Uterus (tissue), 3 donors: ENCODE measurements at regions not wholly inside any gene's neighbourhood (a gene's known extent, or its start where the extent isn't known, plus 50 kb on each side); places are given as distances from the start of the nearest gene placed in this dataset.
"Not testable (repeated sequence)": the region's sequence is repeated elsewhere in the genome, so short reads cannot be mapped to it uniquely, and the experiment has no call there.

Experiments
- DNase-seq, 2 donors: peaks; one replicate each; pipeline ENCODE4 v3.0.0-alpha.2; 2019 to 2020
- H3K27ac ChIP-seq, 2 donors: fragments of 200-600 bp; sonication (generic); 1 replicate in 1 of 2; 2 replicates in 1 of 2; pipeline ENCODE4 v1.5.1; 2016 to 2018
- H3K27me3 ChIP-seq, 2 donors: fragments of 200-600 bp; sonication (generic); one replicate each; pipeline ENCODE4 v1.5.1; 2018 to 2019; ENCODE audit warnings: control low read depth in 1 of 2
- H3K36me3 ChIP-seq, 2 donors: fragments of 200-600 bp; sonication (generic); one replicate each; pipeline ENCODE4 v1.5.1; 2019; ENCODE audit warnings: control low read depth in 1 of 2
- H3K4me1 ChIP-seq, 2 donors: fragments of 200-600 bp; sonication (generic); one replicate each; pipeline ENCODE4 v1.5.1; 2018 to 2019; ENCODE audit warnings: control low read depth in 1 of 2
- H3K4me3 ChIP-seq, 2 donors: fragments of 200-600 bp; sonication (generic); 1 replicate in 1 of 2; 2 replicates in 1 of 2; pipeline ENCODE4 v1.5.1; 2018 to 2019; ENCODE audit warnings: mild to moderate bottlenecking in 1 of 2
- H3K9me3 ChIP-seq, 2 donors: fragments of 200-600 bp; sonication (generic); one replicate each; pipeline ENCODE4 v1.5.1; 2019; ENCODE audit warnings: control low read depth in 1 of 2
- CTCF ChIP-seq, 4 experiments: fragments of 200-600 bp in 2 of 4; fragments of 450-650 bp in 2 of 4; sonication (generic) in 2 of 4; IDR thresholded peaks; one replicate each; pipeline ENCODE4 v1.5.1; 2016 to 2019; ENCODE audit warnings: antibody characterized with exemption in 4 of 4, mild to moderate bottlenecking in 2 of 4, moderate library complexity in 1 of 4
- POLR2A ChIP-seq, 2 donors: fragments of 450-650 bp; IDR thresholded peaks; one replicate each; pipeline ENCODE4 v1.6.1; 2016; ENCODE audit warnings: antibody characterized with exemption in 2 of 2, mild to moderate bottlenecking in 1 of 2, moderate library complexity in 1 of 2
- intact Hi-C: fragments of 100-400 bp; cut with DNase I; formaldehyde crosslinking; loops from one replicate; pipeline ENCODE4 v1.15.1; 2023; ENCODE audit warnings: low total_unique reads
- donor health status: DM: yes; HTN: yes; CAD: no.

GRCh38 chr7:80302636-80303035 is 168.0 kb downstream of the GNAI1 start:
- Histone ChIP-seq H3K4me3 (no peak overlapping the region), H3K27ac (no peak overlapping the region), H3K27me3 (no peaks in the 10 kb centered on the region), H3K4me1 (no peaks in the 10 kb centered on the region), H3K36me3 (no peaks in the 10 kb centered on the region), H3K9me3 (no peaks in the 10 kb centered on the region)
- DNase-seq, result no peak
- TF ChIP-seq POLR2A (IDR thresholded peaks at IDR 0.05) (no peak), CTCF (IDR thresholded peaks at IDR 0.05) (no peak)
- intact Hi-C loops, result no loop called here

GRCh38 chr7:80302078-80302477 is 167.4 kb downstream of the GNAI1 start:
- Histone ChIP-seq H3K27ac (no peak overlapping the region), H3K4me3 (no peak overlapping the region), H3K27me3 (no peaks in the 10 kb centered on the region), H3K9me3 (no peaks in the 10 kb centered on the region), H3K4me1 (no peaks in the 10 kb centered on the region), H3K36me3 (no peaks in the 10 kb centered on the region)
- no peak for DNase-seq
- no peak for TF ChIP-seq POLR2A (IDR thresholded peaks at IDR 0.05)
- no peak for TF ChIP-seq CTCF (IDR thresholded peaks at IDR 0.05)
- intact Hi-C loops, result no loop called here

GRCh38 chr7:80298201-80298600 is 163.6 kb downstream of the GNAI1 start:
- peaks cover 0 to 7% of the 10 kb centered on the region in 2 donors for H3K9me3 ChIP-seq
- H3K27ac ChIP-seq, result no peak overlapping the region
- H3K4me1 ChIP-seq, result no peaks in the 10 kb centered on the region
- no peaks in the 10 kb centered on the region for H3K36me3 ChIP-seq
- TF ChIP-seq POLR2A (IDR thresholded peaks at IDR 0.05) (no peak), CTCF (IDR thresholded peaks at IDR 0.05) (no peak)
- H3K4me3 ChIP-seq, result no peak overlapping the region
- no peaks in the 10 kb centered on the region for H3K27me3 ChIP-seq
- DNase-seq, result no peak
- intact Hi-C loops, result no loop called here

- intact Hi-C loops, result no loop called here
Observed at GRCh38 chr7:80294346-80294745, 159.7 kb downstream of the GNAI1 start.

GRCh38 chr7:80292634-80293033 is 158.0 kb downstream of the GNAI1 start:
- H3K27me3 ChIP-seq, H3K4me1 ChIP-seq, intact Hi-C loops, H3K4me3 ChIP-seq, H3K27ac ChIP-seq, DNase-seq, H3K36me3 ChIP-seq, H3K9me3 ChIP-seq: not testable (repeated sequence)

More at GRCh38 chr7:80294346-80294745, 159.7 kb downstream of the GNAI1 start:
- Histone ChIP-seq H3K27me3 (no peaks in the 10 kb centered on the region), H3K27ac (no peak overlapping the region), H3K9me3 (peaks cover 0 to 7% of the 10 kb centered on the region in 2 donors), H3K36me3 (no peaks in the 10 kb centered on the region), H3K4me1 (no peaks in the 10 kb centered on the region), H3K4me3 (no peak overlapping the region)
- no peak for DNase-seq
- TF ChIP-seq POLR2A (IDR thresholded peaks at IDR 0.05) (no peak), CTCF (IDR thresholded peaks at IDR 0.05) (no peak)
